IMR-90 (cell line): ENCODE measurements at regions not wholly inside any gene's neighbourhood (a gene's known extent, or its start where the extent isn't known, plus 50 kb on each side); places are given as distances from the start of the nearest gene placed in this dataset.

Experiments used
- ATAC-seq: fragments of 200-7000 bp; cut with Tn5 transposase; 2 replicates; pipeline ENCODE4 v1.9.1; 2020; ENCODE audit warnings: low read depth, mild to moderate bottlenecking, moderate library complexity
- BruUV-seq: library from RNA; stranded (reverse); fragments of 400-500 nt; replicated peaks from 2 replicates; lab custom pipeline; 2021; lab: Mats Ljungman, UMichigan
- CTCF ChIA-PET: fragments of 300-600 bp; formaldehyde crosslinking; extraction: SDS; loops from one replicate; lab custom pipeline; 2021; ENCODE audit warnings: antibody characterized with exemption; lab: Yijun Ruan, JAX
- POLR2A ChIA-PET: fragments of 300-600 bp; sonication (Branson Sonifier 250); formaldehyde crosslinking; loops from one replicate; lab custom pipeline; 2022; ENCODE audit warnings: antibody characterized with exemption; ENCODE audit not compliant: unreplicated experiment; lab: Charles Lee
- DNase-seq: peaks from one replicate; pipeline ENCODE4 v3.0.0; 2013
- H2AFZ ChIP-seq: replicated peaks from 2 replicates; pipeline ENCODE3; 2013; ENCODE audit warnings: low read length, mild to moderate bottlenecking; ENCODE audit not compliant: poor library complexity
- H2AK5ac ChIP-seq: 2 replicates; pipeline ENCODE4 v1.6.1; 2013; ENCODE audit warnings: low read depth, low read length, inconsistent platforms
- H2AK9ac ChIP-seq: replicated peaks from 2 replicates; pipeline ENCODE3; 2013; ENCODE audit warnings: mild to moderate bottlenecking, low read depth, low read length, moderate library complexity; ENCODE audit not compliant: poor library complexity
- H2BK120ac ChIP-seq: 2 replicates; pipeline ENCODE4 v1.6.1; 2013; ENCODE audit warnings: low read depth, low read length, inconsistent platforms
- H2BK15ac ChIP-seq: 3 replicates; pipeline ENCODE4 v1.6.1; 2013; ENCODE audit warnings: low read depth, low read length, inconsistent platforms
- H2BK20ac ChIP-seq: 2 replicates; pipeline ENCODE4 v1.6.1; 2013; ENCODE audit warnings: low read depth, mild to moderate bottlenecking, inconsistent platforms, low read length, moderate library complexity
- H2BK5ac ChIP-seq: 2 replicates; pipeline ENCODE4 v1.6.1; 2013; ENCODE audit warnings: mild to moderate bottlenecking, low read depth, low read length, inconsistent platforms; ENCODE audit not compliant: poor library complexity, severe bottlenecking
- H3K14ac ChIP-seq: replicated peaks from 2 replicates; pipeline ENCODE4 v1.6.1; 2013; ENCODE audit warnings: low read depth, low read length, inconsistent platforms
- H3K18ac ChIP-seq: 2 replicates; pipeline ENCODE4 v1.6.1; 2013; ENCODE audit warnings: low read depth, low read length, control low read depth
- H3K23ac ChIP-seq: 2 replicates; pipeline ENCODE4 v1.6.1; 2013; ENCODE audit warnings: low read depth, low read length, inconsistent platforms
- H3K27ac ChIP-seq: 2 replicates; pipeline ENCODE4 v1.5.1; 2013; ENCODE audit warnings: mild to moderate bottlenecking, control low read depth, low read length; ENCODE audit not compliant: insufficient read depth
- H3K27me3 ChIP-seq: 2 replicates; pipeline ENCODE4 v1.6.1; 2013; ENCODE audit warnings: low read length; ENCODE audit not compliant: control insufficient read depth, insufficient read depth
- H3K36me3 ChIP-seq: 2 replicates; pipeline ENCODE4 v1.6.1; 2013; ENCODE audit warnings: low read length, mixed read lengths; ENCODE audit not compliant: control insufficient read depth, insufficient read depth
- H3K4ac ChIP-seq: 2 replicates; pipeline ENCODE4 v1.6.1; 2013; ENCODE audit warnings: low read depth, low read length, inconsistent platforms
- H3K4me1 ChIP-seq: 2 replicates; pipeline ENCODE4 v1.6.1; 2013; ENCODE audit warnings: low read length, mixed read lengths; ENCODE audit not compliant: control insufficient read depth, insufficient read depth
- H3K4me2 ChIP-seq: 2 replicates; pipeline ENCODE4 v1.6.1; 2013; ENCODE audit warnings: low read depth, mild to moderate bottlenecking, control low read depth, low read length, moderate library complexity
- H3K4me3 ChIP-seq: 2 replicates; pipeline ENCODE4 v1.5.1; 2013; ENCODE audit warnings: low read depth, mild to moderate bottlenecking, control low read depth, low read length, moderate library complexity; ENCODE audit not compliant: insufficient read depth
- H3K56ac ChIP-seq: 2 replicates; pipeline ENCODE4 v1.6.1; 2013; ENCODE audit warnings: low read length, inconsistent platforms; ENCODE audit not compliant: insufficient read depth; ENCODE audit errors: extremely low read depth
- H3K79me1 ChIP-seq, 2 experiments: 2 replicates each; pipeline ENCODE4 v1.6.1; 2013; ENCODE audit warnings: low read length in 2 of 2, inconsistent platforms in 1 of 2, low read depth in 1 of 2
- H3K9ac ChIP-seq: 2 replicates; pipeline ENCODE4 v1.6.1; 2013; ENCODE audit warnings: low read depth, low read length, control low read depth
- H3K9me1 ChIP-seq: 2 replicates; pipeline ENCODE4 v1.6.1; 2013; ENCODE audit warnings: low read length, inconsistent platforms; ENCODE audit not compliant: insufficient read depth
- H3K9me3 ChIP-seq: 2 replicates; pipeline ENCODE4 v1.6.1; 2013; ENCODE audit warnings: low read length; ENCODE audit not compliant: control insufficient read depth, insufficient read depth
- H4K20me1 ChIP-seq: 2 replicates; pipeline ENCODE4 v1.6.1; 2013; ENCODE audit warnings: low read length, inconsistent platforms; ENCODE audit not compliant: insufficient read depth
- H4K5ac ChIP-seq: 2 replicates; pipeline ENCODE4 v1.6.1; 2013; ENCODE audit warnings: mild to moderate bottlenecking, low read depth, low read length, control low read depth
- H4K8ac ChIP-seq, 2 experiments: 2 replicates each; pipeline ENCODE4 v1.6.1; 2013; ENCODE audit warnings: low read depth in 2 of 2, low read length in 2 of 2, control low read depth in 1 of 2, inconsistent platforms in 1 of 2
- H4K91ac ChIP-seq: 2 replicates; pipeline ENCODE4 v1.6.1; 2013; ENCODE audit warnings: low read depth, low read length, inconsistent platforms; ENCODE audit not compliant: insufficient read depth
- BHLHE40 ChIP-seq: fragments of 150-350 bp; IDR thresholded peaks from 2 replicates; pipeline ENCODE4 v1.6.1; 2016; ENCODE audit warnings: mild to moderate bottlenecking, low read depth, low read length
- CEBPB ChIP-seq: IDR thresholded peaks from 2 replicates; pipeline ENCODE4 v1.6.1; 2012; ENCODE audit warnings: low read depth, low read length, improper control_type of control experiment
- CHD1 ChIP-seq: IDR thresholded peaks from 2 replicates; pipeline ENCODE4 v1.6.1; 2012; ENCODE audit warnings: low read depth, low read length, improper control_type of control experiment
- FOS ChIP-seq: fragments of 150-350 bp; IDR thresholded peaks from 2 replicates; pipeline ENCODE4 v1.6.1; 2016; ENCODE audit warnings: low read depth, low read length
- MAFK ChIP-seq: IDR thresholded peaks from 2 replicates; pipeline ENCODE4 v1.6.1; 2012; ENCODE audit warnings: low read depth, low read length, improper control_type of control experiment
- RCOR1 ChIP-seq: IDR thresholded peaks from 2 replicates; pipeline ENCODE4 v1.6.1; 2012; ENCODE audit warnings: mild to moderate bottlenecking, low read length, improper control_type of control experiment; ENCODE audit not compliant: insufficient replicate concordance
- RFX5 ChIP-seq: IDR thresholded peaks from 2 replicates; pipeline ENCODE4 v1.8.0; 2012; ENCODE audit warnings: low read depth, mild to moderate bottlenecking, low read length, moderate library complexity
- SMC3 ChIP-seq: fragments of 150-350 bp; IDR thresholded peaks from 2 replicates; pipeline ENCODE4 v1.6.1; 2016; ENCODE audit warnings: low read depth, mild to moderate bottlenecking, antibody characterized with exemption, low read length, moderate library complexity
- WGBS, 2 experiments: methylation state at CpG; one replicate each; pipeline versions ENCODE4 v1.1.5 to v1.1.7; 2013; ENCODE audit warnings: missing lambda C conversion rate in 2 of 2; ENCODE audit not compliant: insufficient read length in 1 of 2; ENCODE audit errors: extremely low coverage in 2 of 2; 5-methylcytosine and 5-hydroxymethylcytosine counted together
- dilution Hi-C: fragments of 300-500 bp; cut with HindIII; formaldehyde crosslinking; loops from one replicate; pipeline ENCODE4 v1.14.3; 2018; ENCODE audit warnings: low sequenced_read_pairs; ENCODE audit not compliant: unreplicated experiment
- in situ Hi-C: fragments of 300-500 bp; cut with MboI; formaldehyde crosslinking; loops from 3 replicates; pipeline ENCODE4 v1.14.3; 2019; ENCODE audit warnings: low sequenced_read_pairs, inconsistent platforms, mixed read lengths
- intact Hi-C: fragments of 100-400 bp; cut with micrococcal nuclease; formaldehyde crosslinking; loops from 2 replicates; pipeline ENCODE4 v1.10.0; 2022

DNA sequence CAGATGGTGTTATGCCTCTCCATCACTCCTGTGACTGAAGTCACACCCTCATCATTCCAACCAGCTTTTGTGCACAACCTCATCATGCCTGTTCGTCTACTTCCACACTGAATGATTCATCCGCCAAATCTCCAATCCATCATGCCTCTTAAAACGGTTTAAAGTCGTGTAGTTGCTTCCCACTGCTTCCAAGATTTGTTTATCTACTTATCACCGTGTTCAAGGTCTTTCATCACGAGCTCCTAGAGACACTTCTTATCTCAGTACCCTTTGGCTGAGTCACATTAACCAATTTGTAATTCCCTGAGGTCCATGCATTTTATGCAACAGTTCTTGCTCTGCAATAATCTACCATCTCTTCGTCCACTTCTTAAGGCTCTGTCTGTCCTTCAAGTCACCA, 592.3 kb upstream of the ID2 start:
- Histone ChIP-seq H3K9me3 (no peaks in the 10 kb centered on the region), H3K4me3 (no peak overlapping the region), H3K14ac (no peak overlapping the region), H3K18ac (no peak overlapping the region), H3K36me3 (no peaks in the 10 kb centered on the region), H2BK5ac (peak overlapping the region; percentile 6), H4K8ac (no peak overlapping the region), H3K4ac (peak overlapping the region; percentile 85), H3K56ac (no peak overlapping the region), H2BK20ac (peak overlapping the region; percentile 81), H3K4me1 (peaks cover 24% of the 10 kb centered on the region), H3K27me3 (no peaks in the 10 kb centered on the region), H2AK5ac (0 out of 2 replicates have a peak overlapping the region, but pooled peaks have one; percentile 10), H3K4me2 (peak overlapping the region; percentile 10; the same call in 1 of the 2 replicates), H4K5ac (no peak overlapping the region), H3K23ac (no peak overlapping the region), H3K9ac (no peak overlapping the region), H2BK15ac (peak overlapping the region; percentile 13; the same call in 1 of the 3 replicates), H2AK9ac (no peak overlapping the region), H4K20me1 (no peaks in the 10 kb centered on the region), H4K91ac (0 out of 2 replicates have a peak overlapping the region, but pooled peaks have one; percentile 72), H3K9me1 (peaks cover 13% of the 10 kb centered on the region), H2AFZ (no peak overlapping the region), H2BK120ac (peak overlapping the region; percentile 80), H3K27ac (no peak overlapping the region), H3K79me1 (no peaks in the 10 kb centered on the region)
- in situ Hi-C loops (no loop called here), intact Hi-C loops (loop anchor here (5.0 kb wide), 1 partner anchor 593 kb away; the partner anchor contains the start of gene ID2), dilution Hi-C loops (no loop called here)
- ChIA-PET CTCF (no interaction called here), POLR2A (no interaction called here)
- WGBS, 2 experiments = 7% methylated on average over 6 of the region's 7 CpGs; no CpG with 5 or more reads in 1 of the 2 experiments
- no TSS peak for BruUV-seq
- TF ChIP-seq RCOR1 = no peak
- no peak for TF ChIP-seq CHD1
- TF ChIP-seq FOS = peak; percentile 76
- peak; percentile 81 for TF ChIP-seq BHLHE40
- peak; percentile 90 for TF ChIP-seq CEBPB
- 0 out of 2 replicates have a peak, but pooled peaks have one; percentile 10 for TF ChIP-seq SMC3
- no peak for TF ChIP-seq RFX5
- no peak for TF ChIP-seq MAFK
- peak; percentile 90 for DNase-seq
- peak; percentile 13 for ATAC-seq
